HG03066 (cell line): ENCODE measurements at regions not wholly inside any gene's neighbourhood (a gene's known extent, or its start where the extent isn't known, plus 50 kb on each side); places are given as distances from the start of the nearest gene placed in this dataset.
A peak's percentile ranks its signal among the peaks of the same experiment; 100 is the strongest.

Source experiments
- ATAC-seq: cut with Tn5 transposase; IDR thresholded peaks from one replicate; pipeline ENCODE4 v1.9.1; 2021; ENCODE audit warnings: low read depth; ENCODE audit not compliant: unreplicated experiment

DNA sequence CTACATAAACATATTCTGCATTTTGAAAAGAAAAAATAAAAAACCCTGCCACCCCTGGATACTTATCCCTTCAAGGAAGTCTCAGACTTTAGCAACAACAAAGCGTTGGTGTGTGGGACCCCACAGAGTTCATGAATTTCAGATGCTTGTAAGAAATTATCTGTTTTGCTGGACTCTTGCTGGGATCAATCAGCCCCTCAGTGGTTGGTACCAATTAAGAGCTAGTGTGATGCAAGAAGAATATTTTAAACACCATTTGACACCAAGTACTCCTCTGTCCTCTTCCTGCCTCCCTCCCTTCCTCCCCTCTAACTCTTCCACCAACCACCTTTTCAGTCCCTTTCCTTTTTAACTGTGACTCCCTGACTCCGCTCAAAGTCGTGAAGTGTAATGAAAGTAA, 51.5 kb downstream of the SST start:
- ATAC-seq = no peak

DNA sequence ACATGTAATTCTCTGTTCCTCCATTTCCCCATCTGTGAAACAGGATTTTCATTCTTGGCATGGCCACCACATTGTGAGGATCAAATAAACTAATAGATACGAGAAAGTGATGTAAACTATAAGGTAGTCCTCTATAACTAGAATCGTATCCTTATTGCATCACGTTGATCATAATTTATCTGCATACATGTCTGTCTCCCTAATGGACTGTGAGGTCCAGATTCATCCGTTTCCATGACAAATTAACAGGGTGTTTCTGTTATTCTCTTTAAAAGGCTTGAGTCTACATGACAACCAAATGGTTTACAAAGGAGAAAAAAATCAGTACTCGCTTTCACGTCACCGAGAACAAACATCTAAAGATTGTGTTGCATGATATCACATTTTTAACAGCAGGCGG, 53.0 kb downstream of the SST start:
- ATAC-seq = no peak

DNA sequence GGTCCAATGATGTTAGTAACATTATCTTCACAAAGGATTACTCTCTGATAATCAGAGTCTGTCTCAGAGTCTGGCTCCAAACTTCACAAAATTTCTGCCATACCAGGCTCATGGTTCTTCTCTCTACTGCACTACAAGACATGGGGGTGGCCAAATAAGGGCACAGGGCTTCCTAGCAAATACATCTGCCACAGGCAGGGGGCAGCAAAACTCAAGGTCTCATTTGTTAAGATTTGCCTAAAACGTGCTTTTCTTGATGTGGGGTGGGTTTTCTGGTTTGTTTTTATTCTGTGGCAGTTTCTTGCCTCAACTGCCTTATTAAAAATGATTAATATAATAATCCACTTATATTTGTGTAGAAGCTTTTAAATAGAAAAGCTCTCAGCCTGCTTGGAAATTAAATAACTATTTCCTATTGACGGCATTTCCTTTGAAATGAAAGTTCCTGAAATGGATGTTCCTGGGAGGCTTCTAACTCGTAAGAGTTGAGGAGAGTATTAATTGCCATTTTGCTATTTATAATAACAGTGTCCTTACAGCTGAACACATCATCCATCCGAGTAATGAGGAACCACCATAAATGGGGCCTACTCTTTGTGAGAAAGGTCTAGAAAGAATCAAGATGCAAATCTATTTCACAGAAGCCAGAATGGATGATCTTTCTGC, 53.8 kb downstream of the SST start:
- ATAC-seq = peak; percentile 73

DNA sequence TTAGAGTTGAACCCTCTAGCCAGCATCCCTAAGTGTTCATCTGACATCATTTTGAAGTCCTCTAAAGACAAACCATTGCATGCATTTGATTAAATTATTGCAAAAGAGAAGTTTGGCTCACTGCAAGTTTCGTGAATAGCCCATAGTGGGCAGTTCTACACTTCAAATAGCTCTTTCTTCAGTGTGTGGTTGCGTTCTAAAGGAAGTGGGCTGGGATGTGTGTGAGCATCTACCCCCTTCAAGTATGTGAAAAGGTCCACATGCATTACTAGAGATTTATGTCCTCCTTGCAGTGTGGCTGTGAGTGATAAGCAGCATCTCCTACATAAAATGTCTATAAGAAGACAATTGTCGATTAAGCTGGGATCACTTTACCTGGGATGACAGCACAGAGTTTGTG, 54.6 kb downstream of the SST start:
- no peak for ATAC-seq

DNA sequence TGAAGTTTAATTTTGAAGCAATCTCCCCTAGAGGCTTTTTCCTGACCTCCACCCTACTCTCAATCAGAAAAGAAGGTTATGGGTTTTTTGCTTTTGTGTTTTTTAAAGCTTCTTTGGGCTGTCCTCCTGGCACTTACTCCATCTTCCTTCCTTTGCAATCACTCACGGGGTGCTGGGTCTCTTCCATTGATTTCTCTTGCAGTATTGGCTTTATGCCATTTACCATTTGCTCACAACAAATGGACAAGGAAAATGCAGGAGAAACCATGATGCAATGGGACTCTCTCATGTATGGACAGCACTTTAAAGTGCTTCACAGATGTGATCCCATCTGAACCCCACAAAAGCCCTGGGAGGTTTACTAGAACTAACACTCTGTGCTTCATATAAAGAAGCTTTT, 57.5 kb downstream of the SST start:
- no peak for ATAC-seq

DNA sequence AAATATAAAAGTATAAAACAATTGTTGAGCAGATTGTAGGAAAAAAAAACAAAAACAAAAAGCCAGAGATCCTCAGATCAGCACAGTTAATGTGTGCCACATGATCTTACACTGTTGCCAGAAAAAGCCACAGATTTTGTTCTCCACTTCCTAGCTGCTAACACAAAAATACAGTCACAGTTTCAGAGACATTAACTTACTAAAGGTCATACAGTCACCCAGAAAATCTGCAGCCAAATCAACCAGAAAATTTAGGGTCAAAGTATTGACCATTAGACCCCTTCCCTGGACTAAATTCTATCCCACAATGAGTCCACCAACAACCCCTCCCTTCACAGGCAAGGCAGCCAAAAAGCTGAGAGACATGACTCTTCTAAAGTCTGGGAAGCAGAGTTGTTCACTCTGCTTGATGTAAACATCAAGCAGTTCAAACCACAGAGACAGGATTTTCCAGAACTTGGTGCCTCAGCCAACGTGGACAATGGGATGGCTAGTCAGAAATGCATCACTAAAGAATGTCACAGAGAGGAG, 59.1 kb downstream of the SST start:
- ATAC-seq = no peak

DNA sequence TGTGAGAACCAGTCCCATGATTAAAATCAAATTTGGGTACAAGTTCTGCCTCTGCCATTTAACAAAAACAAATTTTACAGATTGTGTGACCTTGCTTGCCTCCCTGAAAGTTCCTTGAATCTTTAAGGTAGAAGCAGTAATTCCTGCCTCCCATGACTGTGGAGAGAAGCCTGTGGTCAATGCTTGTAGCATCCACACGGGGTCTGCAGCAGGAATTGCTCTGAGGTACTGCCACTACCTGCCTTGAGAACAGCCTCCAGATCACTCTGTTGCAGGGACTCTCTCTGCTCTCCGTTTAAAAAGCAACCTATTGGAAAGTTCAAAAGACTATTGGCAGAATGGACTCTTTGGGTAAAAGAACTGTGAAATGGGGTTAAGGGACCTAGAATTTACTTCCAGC, 75.9 kb downstream of the SST start:
- ATAC-seq = no peak

DNA sequence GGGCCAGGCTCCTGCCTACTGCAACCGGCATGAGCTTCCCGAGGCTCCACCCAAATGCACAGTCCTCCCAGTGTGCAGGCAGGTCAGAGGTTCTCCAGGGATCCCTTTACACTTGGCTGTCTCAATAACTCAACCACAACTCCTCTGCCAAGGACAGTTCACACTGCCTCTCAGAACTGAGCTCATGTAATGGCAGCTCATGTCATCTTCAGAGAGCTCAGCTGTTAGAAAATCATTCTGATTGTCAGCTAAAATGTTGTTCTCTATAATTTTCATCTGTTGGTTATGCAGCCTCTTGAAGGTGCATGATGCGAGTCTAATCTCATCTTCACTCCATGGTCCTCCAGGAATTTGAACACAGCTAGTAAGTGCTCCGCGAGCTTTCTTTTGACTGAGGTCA, 76.7 kb downstream of the SST start:
- no peak for ATAC-seq

DNA sequence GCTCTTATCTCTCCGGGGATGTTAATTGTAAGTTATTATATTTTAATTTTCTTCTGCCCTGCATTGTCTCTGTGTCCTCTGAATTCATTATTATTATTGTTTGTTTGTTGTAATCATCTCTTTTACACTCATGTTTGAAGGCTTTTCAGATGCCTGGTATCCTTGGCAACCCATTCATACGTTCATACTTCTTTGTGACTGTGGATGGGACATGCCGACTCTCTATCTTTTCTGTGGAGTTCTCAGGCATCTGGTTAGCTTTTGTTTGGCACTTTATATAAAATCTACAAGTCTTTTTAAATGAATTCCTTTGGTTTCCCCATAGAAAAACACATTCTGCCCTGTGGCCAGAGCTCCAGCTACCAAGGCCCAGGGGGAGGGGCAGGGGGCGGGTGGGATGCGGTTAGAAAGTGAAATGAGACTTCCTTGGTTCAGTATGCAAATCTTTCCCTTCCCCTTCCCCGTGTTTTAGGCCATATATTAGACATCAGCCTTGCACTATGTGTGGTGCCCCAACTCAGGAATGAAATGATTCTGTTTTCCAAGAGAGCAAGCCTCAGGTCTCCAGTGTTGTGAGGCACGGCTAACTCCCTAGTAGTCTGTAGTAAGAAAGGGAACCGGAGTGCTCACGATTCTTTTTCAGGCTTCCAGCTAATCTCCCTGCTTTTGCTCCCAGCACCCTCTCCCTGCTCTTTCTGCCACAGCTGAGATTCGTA, 79.2 kb downstream of the SST start:
- no peak for ATAC-seq

DNA sequence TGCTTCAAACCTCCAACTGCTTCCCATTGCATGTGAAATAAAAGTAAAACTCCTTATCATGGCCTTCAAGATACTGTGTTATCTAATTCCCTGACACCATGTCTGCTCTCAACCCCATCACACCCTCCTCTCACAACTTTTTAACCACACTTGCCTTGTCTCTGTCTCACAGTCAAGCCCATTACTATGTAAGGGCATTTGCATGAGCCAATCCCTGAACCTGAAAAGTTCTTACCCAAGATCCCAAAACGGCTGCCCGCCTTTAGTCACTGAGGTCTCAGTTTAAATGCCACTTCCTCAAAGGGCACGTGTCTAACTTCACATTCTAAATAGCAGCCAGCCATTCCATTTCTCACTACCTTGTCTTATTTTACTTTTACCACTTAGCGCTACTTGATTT, 83.1 kb downstream of the SST start:
- no peak for ATAC-seq

DNA sequence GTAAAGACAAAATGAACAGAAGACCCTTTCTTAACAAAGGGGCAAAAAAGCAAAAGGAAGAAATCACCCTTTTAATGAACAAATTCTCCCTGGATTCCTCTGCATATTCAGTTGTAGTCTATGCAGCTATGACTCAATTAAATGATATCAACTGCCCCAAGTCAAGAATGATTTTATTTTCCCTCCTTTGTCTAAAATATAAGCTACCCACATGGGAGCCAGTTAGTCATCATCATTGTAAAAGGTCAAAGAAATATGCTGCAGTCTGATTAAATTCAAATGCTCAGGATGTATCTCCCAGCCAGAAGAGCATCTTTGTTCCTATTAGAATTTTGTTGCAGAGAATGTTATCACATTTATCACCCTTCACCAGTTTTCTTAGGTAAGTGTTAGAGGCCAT, 84.0 kb downstream of the SST start:
- ATAC-seq = no peak

DNA sequence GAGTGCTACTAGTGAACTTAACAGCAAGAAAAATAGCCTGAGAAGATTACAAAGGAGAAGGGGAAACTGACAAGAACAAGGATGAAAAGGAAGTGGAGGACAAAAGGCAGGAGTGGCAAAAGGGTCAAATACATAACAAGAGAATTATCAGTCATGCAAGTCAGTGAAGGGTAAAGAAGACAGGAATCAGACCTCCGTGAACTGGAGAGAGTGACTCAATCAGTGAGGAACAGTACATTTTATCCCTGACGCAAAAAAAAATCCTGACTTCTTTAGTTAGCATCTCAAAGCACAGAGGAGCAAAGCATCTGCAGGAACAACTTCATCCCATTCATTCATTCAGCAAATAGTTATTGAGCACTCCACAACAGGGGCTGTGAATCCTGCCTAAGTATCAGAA, 97.8 kb downstream of the SST start:
- no peak for ATAC-seq

DNA sequence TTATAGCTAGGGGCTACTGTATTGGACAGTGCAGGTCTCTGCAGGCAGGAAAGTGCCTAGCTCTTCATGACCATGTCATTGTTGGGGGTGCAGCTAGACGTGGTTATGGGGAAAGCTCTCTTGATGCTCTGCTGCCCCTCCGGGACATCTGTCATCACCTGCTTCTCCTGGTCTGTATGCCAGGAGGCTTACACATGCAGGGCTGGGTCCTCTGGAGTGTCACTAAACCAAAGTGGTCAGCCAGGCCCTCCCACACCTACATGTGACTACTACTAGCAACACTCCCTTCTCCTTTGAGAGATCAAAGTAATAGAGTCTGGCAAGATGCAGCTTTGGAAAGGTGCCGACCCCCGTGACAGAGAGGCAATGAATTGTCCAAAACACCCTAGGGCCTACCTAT, 98.5 kb downstream of the SST start:
- no peak for ATAC-seq

DNA sequence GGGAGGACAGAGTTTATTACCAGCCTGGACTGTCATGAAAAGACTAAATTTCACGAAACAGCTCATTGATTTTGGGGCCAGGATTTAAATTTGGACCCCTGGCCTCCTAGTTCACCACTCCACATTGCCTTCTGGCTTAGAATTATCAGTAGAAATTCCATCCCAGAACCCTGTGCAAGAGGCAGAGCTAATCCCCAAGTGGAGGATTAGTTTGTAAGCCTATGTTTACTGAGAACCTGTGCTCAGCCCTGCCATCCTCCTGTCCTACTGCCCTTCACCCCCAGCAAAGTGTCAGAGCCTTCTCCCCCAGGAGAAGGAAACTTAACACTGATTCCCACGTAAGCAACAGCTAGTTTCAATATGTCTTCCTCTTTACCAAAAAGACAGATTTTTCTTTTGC, 99.4 kb downstream of the SST start:
- ATAC-seq = no peak

DNA sequence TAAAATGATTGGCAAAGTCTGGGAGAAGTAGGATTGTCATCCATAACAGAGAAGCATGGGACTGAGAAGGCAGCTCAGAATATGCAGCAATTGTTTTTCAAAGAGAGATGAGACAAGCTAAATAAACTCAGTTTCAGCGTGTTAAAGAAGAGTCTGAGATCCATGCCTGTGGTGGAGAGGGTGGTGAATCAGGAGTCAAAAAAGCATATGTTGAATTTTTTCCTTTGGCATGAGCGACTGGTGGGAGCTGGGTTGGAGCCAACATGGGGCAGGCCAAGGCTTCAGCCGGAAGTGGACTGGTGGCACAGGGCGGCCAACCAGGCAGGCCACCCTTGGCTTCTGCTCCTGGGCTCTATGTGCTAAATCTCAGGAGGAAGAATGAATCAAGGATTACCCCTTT, 102.0 kb downstream of the SST start:
- no peak for ATAC-seq

DNA sequence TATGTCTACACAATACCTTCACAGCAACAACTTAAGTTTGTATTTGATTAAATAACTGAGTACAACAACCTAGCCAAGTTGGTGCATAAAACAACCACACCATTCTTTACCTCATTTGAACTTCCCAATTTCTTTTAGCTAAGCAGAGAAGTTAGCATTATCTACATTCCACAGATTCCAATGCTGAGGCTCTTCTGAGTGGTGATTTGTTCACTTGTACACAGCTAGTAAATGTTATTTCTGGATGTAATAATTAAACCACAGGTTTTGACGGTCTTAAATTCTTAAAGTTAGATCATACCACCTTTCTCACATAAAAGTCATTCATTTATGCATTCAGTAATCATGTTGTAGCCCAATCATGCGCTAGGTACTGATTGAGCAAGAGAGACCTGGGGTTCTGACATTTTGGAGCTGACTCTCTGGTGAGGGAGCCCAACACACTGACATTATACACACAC, 102.5 kb downstream of the SST start:
- no peak for ATAC-seq

DNA sequence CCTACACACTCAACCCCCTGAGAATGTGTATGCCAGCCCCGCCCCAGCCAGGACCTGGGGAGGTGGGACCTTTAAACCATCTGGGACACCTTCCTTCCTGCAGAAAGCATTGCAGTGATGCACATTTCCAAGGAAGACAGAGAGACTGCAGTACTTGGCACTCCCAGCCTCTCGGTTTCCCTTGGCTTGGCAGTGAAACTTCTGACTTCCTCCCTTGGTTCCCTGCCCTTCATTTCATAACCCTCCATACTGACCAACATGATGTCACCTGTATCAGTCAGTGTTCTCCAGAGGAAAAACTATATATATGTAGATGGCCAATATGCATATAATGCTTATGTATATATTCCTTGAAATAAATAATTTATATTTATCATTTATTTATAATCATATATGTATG, 103.2 kb downstream of the SST start:
- ATAC-seq = no peak

DNA sequence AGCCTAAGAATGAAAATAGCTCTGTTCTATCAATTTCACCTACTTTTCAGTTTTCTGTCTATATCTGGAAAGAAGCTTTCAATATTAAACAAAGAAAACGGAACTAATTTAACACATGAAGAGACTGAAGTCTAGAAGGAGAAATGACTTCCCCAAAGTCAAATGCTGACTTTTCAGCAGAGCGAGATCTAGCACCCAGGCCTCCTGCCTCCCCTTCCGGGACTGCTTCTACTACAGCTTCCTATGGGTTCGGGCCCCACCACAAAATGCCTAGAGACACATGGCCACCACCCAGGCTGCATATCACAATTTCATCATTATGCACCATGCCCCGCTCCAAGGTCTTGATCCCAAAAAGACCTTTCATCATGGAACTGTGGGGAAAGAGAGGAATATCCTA, 104.5 kb downstream of the SST start:
- no peak for ATAC-seq

DNA sequence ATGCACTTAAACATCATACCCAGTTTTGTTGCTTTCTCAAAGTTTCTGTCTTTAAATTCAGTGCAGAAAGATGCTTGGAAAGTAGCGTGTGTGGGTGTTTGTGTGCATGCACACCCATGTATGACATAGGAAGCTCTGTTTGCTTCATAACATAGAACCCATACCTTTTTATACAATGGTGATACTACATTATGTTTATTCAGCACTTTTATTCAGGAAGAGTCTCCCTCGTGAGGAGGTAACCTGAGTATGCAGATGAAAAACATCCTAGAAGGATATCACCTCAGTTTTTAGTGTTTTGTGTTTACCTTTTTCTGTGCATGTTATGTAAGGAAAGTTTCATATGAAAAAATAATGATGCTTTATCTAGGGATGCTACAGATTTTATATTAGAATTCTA, 111.2 kb downstream of the SST start:
- ATAC-seq = no peak

DNA sequence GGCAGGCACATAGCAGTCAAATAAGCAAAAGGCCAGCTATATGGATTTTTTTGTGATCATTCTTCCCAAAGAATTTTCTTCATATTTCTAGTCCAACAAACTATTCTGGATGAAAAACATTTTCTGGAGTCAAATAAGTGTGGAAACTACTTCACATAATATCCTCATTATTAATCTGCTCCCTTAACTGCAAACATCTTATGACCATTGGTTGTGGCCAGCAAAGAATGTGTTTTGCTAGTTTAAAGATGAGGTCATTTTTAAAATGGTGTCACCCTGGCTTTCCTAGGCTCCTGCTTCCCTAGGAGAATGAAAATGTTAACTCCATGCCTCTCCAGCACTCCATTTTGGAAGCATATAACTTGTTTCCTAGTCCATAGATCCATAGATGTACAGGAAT, 118.8 kb downstream of the SST start:
- ATAC-seq = no peak

DNA sequence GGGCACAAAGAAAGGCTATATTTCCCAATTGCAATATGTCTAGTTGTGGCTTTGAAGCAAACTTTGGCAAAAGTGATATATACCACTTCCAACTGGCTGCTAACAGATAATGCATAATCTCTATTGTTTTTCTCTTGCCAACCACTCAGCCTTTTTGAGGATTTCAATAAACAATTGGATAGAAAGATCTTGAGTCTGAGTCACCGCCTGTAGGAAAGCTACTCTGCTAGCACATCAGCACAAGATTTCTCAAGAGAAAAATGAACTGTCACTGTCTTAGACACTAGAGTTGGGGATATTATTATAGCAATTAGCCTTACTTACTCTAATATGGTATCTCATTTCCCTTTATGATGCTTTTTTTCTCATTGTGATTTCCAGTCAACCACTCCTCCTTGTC, 119.7 kb downstream of the SST start:
- no peak for ATAC-seq

DNA sequence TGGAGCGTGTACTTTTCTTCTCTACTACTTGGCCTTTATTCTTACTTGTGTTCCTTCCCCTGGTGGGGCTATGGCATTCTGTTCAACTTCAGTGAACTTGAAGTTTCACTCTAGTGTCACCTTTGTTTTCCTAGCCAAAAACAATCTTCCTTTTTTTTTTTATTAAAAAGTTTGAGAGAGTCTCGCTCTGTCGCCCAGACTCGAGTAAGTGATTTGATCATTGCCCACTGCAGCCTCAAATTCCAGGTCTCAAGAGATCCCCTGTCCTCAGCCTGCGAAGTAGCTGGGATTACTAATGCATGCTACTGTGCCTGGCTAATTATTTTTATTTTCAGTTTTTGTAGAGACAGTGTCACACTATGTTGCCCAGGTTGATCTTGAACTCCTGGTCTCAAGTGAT, 124.8 kb downstream of the SST start:
- ATAC-seq = no peak
